AG09309 (cell line): ENCODE measurements at regions not wholly inside any gene's neighbourhood (a gene's known extent, or its start where the extent isn't known, plus 50 kb on each side); places are given as distances from the start of the nearest gene placed in this dataset.
A peak's percentile ranks its signal among the peaks of the same experiment; 100 is the strongest.

Source experiments
- DNase-seq: peaks from one replicate; pipeline ENCODE4 v3.0.0-alpha.2; 2010; ENCODE audit warnings: low read depth
- H3K4me3 ChIP-seq: 2 replicates; pipeline ENCODE4 v1.5.1; 2011; ENCODE audit warnings: mild to moderate bottlenecking, low read depth, low read length, moderate library complexity; ENCODE audit not compliant: control insufficient read depth
- CTCF ChIP-seq: IDR thresholded peaks from 2 replicates; pipeline ENCODE4 v1.5.1; 2011; ENCODE audit warnings: mild to moderate bottlenecking, low read depth, low read length, inconsistent platforms; ENCODE audit not compliant: insufficient read depth, control insufficient read depth; ENCODE audit errors: missing control alignments

DNA sequence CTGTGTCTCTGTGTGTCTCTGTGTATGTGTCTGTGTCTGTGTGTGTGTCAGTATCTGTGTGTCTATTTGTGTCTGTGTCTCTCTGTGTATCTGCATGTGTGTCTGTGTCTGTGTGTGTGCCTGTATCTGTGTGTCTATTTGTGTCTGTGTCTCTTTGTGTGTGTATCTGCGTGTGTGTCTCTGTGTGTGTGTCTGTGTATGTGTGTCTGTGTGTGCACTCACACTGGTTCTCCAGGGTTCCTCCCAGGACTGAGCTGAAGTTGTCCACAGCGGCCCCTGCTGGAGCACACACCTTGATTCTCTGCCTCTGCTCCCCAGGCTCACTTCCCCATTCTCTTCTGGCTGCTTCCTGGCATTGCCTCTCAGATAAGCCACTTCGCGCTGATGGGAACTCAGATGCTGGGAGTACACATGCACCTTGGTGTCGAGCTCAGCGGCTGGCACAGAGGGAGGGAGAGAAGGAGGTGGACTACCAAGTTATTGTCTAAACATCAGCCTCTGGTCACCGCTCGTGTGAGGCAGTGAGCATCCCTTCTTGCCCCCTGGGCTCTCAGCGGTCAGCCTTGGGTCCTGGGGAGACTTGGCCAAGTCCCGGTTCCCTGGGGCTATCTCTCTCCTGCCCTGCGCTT, 104.9 kb upstream of the NXT1 start:
- TF ChIP-seq CTCF, result peak; percentile 70
- no peak for DNase-seq
- H3K4me3 ChIP-seq, result no peak overlapping the region

- no peak for TF ChIP-seq CTCF
- no peak for DNase-seq
- no peak overlapping the region for H3K4me3 ChIP-seq
Observed at GRCh38 chr20:23244916-23245552, 105.6 kb upstream of the NXT1 start.

DNA sequence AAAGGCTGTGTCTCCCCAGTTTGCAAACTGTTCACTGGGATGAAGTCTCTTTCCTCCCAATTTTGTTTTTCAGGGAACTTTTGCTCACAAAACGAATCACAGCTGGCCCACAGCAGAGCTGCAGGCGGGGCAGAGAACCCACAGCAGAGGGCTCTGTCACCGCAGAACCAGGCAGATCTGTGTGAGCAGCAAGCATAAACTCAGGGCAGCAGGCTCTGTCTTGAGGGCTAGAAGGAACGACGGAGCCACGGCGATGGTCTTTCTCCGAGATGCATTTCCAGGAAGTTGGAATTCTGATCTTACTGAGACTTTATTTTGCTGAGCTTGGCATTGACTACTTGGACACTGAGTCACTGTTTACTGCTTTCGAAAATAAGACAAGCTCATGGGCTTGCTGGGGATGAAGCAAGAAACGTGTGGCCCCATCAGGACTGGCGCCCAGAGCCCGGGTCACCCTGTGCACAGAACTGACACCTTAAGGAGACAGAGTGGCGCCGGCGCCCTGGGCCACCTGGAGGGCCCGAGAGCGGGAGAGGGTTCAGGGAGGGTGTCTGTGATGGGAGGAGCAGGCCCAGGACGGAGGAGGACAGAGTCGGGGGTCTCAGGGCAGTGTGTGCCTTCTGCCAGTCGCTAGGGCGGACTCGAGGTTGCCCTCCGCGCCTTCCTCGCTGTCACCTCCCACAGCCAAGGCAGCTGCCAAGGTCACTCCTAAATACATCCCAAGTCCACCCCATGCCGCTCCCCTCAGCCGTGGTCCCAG, 106.3 kb upstream of the NXT1 start:
- TF ChIP-seq CTCF, result peak; percentile 4
- DNase-seq, result no peak
- H3K4me3 ChIP-seq, result no peak overlapping the region

DNA sequence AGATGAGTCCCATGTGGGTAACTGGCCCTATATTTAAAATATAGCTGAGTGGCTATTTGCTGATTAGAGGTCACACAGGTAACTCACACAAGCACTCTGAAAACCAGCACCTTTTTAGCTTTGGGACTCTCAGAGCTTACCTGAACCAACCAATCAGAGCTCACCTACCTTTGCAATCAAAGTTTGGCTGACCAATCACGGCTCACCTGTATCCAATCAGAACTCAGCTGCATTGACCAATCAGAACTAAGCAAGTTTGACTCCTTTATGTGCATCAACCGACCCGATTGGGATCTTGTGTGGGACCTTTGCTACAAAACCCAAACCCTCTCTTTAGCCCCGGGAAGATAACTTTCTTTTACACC, 106.8 kb upstream of the NXT1 start:
- TF ChIP-seq CTCF, result no peak
- no peak for DNase-seq
- H3K4me3 ChIP-seq, result no peak overlapping the region

GRCh38 chr20:23242556-23243180, 107.9 kb upstream of the NXT1 start:
- no peak overlapping the region for H3K4me3 ChIP-seq
- DNase-seq, result no peak
- TF ChIP-seq CTCF, result no peak

GRCh38 chr20:23242104-23242503, 108.5 kb upstream of the NXT1 start:
- TF ChIP-seq CTCF, result no peak
- DNase-seq, result no peak
- H3K4me3 ChIP-seq, result no peak overlapping the region
